Mesothelial cell of epicardium (in vitro differentiated cells): ENCODE measurements at regions not wholly inside any gene's neighbourhood (a gene's known extent, or its start where the extent isn't known, plus 50 kb on each side); places are given as distances from the start of the nearest gene placed in this dataset.
"Not testable (repeated sequence)": the region's sequence is repeated elsewhere in the genome, so short reads cannot be mapped to it uniquely, and the experiment has no call there.

ENCODE experiments used
- DNase-seq, 2 experiments: peaks; one replicate each; pipeline ENCODE4 v3.0.0; 2021; ENCODE audit warnings: low spot score in 2 of 2; ENCODE audit not compliant: unreplicated experiment in 2 of 2
- H3K27ac Mint-ChIP-seq: 2 replicates; pipeline ENCODE4 v1.8.0; 2021; ENCODE audit warnings: mixed read lengths
- H3K27me3 Mint-ChIP-seq: 2 replicates; pipeline ENCODE4 v1.8.0; 2021; ENCODE audit warnings: low read depth, mixed read lengths
- H3K36me3 Mint-ChIP-seq: 2 replicates; pipeline ENCODE4 v1.8.0; 2021; ENCODE audit warnings: mixed read lengths
- H3K4me1 Mint-ChIP-seq: 2 replicates; pipeline ENCODE4 v1.8.0; 2021; ENCODE audit warnings: mixed read lengths
- H3K4me3 Mint-ChIP-seq: 2 replicates; pipeline ENCODE4 v1.8.0; 2021; ENCODE audit warnings: mild to moderate bottlenecking, moderate library complexity, mixed read lengths
- H3K9me3 Mint-ChIP-seq: 2 replicates; pipeline ENCODE4 v1.8.0; 2021; ENCODE audit warnings: mixed read lengths
- CTCF ChIP-seq: fragments of 200-600 bp; sonication (generic); IDR thresholded peaks from one replicate; pipeline ENCODE4 v1.5.0; 2021; ENCODE audit warnings: antibody characterized with exemption; ENCODE audit not compliant: unreplicated experiment

- DNase-seq, result no peak
- no peak for TF ChIP-seq CTCF
- Mint-ChIP-seq H3K36me3 (no peaks in the 10 kb centered on the region), H3K27ac (no peak overlapping the region), H3K9me3 (no peaks in the 10 kb centered on the region), H3K4me3 (no peak overlapping the region), H3K4me1 (no peaks in the 10 kb centered on the region), H3K27me3 (no peaks in the 10 kb centered on the region)
These were observed 388.3 kb downstream of the BMP2 start for GRCh38 chr20:7155794-7156193.

GRCh38 chr20:7159903-7160302, 392.4 kb downstream of the BMP2 start:
- no peaks in the 10 kb centered on the region for H3K4me1 Mint-ChIP-seq
- no peak overlapping the region for H3K27ac Mint-ChIP-seq
- H3K9me3 Mint-ChIP-seq, result peaks cover 5% of the 10 kb centered on the region
- H3K36me3 Mint-ChIP-seq, result no peaks in the 10 kb centered on the region
- no peak overlapping the region for H3K4me3 Mint-ChIP-seq
- no peaks in the 10 kb centered on the region for H3K27me3 Mint-ChIP-seq
- TF ChIP-seq CTCF, result no peak
- no peak for DNase-seq

- peaks cover 8% of the 10 kb centered on the region for H3K9me3 Mint-ChIP-seq
- no peak overlapping the region for H3K27ac Mint-ChIP-seq
- DNase-seq, result no peak
- H3K4me3 Mint-ChIP-seq, result no peak overlapping the region
- H3K27me3 Mint-ChIP-seq, result no peaks in the 10 kb centered on the region
- no peaks in the 10 kb centered on the region for H3K4me1 Mint-ChIP-seq
- H3K36me3 Mint-ChIP-seq, result no peaks in the 10 kb centered on the region
- TF ChIP-seq CTCF, result peak; percentile 27
These were observed 394.2 kb downstream of the BMP2 start for GRCh38 chr20:7161690-7162089.

- Mint-ChIP-seq H3K4me3 (no peak overlapping the region), H3K27ac (no peak overlapping the region), H3K9me3 (no peaks in the 10 kb centered on the region), H3K36me3 (no peaks in the 10 kb centered on the region), H3K4me1 (no peaks in the 10 kb centered on the region), H3K27me3 (peaks cover 20% of the 10 kb centered on the region)
- TF ChIP-seq CTCF, result no peak
- DNase-seq, result no peak
These were observed 404.4 kb downstream of the BMP2 start for GRCh38 chr20:7171911-7172310.

GRCh38 chr20:7174554-7174953, 407.1 kb downstream of the BMP2 start:
- Mint-ChIP-seq H3K27ac (no peak overlapping the region), H3K9me3 (peaks cover 10% of the 10 kb centered on the region), H3K4me3 (no peak overlapping the region), H3K36me3 (no peaks in the 10 kb centered on the region), H3K4me1 (no peaks in the 10 kb centered on the region), H3K27me3 (peaks cover 16% of the 10 kb centered on the region)
- no peak for DNase-seq
- no peak for TF ChIP-seq CTCF

- H3K4me1 Mint-ChIP-seq, H3K36me3 Mint-ChIP-seq, H3K4me3 Mint-ChIP-seq, H3K27ac Mint-ChIP-seq, H3K27me3 Mint-ChIP-seq, DNase-seq: not testable (repeated sequence)
- H3K9me3 Mint-ChIP-seq, result peaks cover 17% of the 10 kb centered on the region
These were observed 408.3 kb downstream of the BMP2 start for GRCh38 chr20:7175827-7176226.
